ENCODE measurements at regions not wholly inside any gene's neighbourhood (a gene's known extent, or its start where the extent isn't known, plus 50 kb on each side); places are given as distances from the start of the nearest gene placed in this dataset.
"Not testable (repeated sequence)": the region's sequence is repeated elsewhere in the genome, so short reads cannot be mapped to it uniquely, and the experiment has no call there.

GRCh38 chr2:37802899-37803379 is 122.1 kb upstream of the RMDN2 start:
- no peak overlapping the region for H3K4me2 ChIP-seq (ENCODE audit: insufficient read depth, low read length)
- no peak overlapping the region for H2AFZ ChIP-seq (ENCODE audit: low read depth, low read length)
- no peak overlapping the region for H3K27ac ChIP-seq (ENCODE audit: low read length)

GRCh38 chr2:37806004-37806403 is 119.1 kb upstream of the RMDN2 start:
- H3K79me2 ChIP-seq (ENCODE audit: insufficient read depth, low read length); H3K4me2 ChIP-seq (ENCODE audit: insufficient read depth, low read length); H3K27me3 ChIP-seq (ENCODE audit: insufficient read depth, low read length, poor library complexity); H3K4me1 ChIP-seq (ENCODE audit: insufficient read depth, low read length); DNase-seq; ATAC-seq (ENCODE audit: insufficient read depth, low read depth); H3K9me3 ChIP-seq (ENCODE audit: insufficient read depth, low read length, severe bottlenecking); H3K36me3 ChIP-seq (ENCODE audit: insufficient read depth, low read length); H3K27ac ChIP-seq (ENCODE audit: low read length); H2AFZ ChIP-seq (ENCODE audit: low read depth, low read length); H4K20me1 ChIP-seq (ENCODE audit: insufficient read depth, low read length); H3K9ac ChIP-seq (ENCODE audit: low read depth, low read length); H3K4me3 ChIP-seq (ENCODE audit: low read depth in 1 of 2, low read length in 2 of 2): not testable (repeated sequence)

More at GRCh38 chr2:37802899-37803379, 122.1 kb upstream of the RMDN2 start:
- Histone ChIP-seq H3K79me2 (ENCODE audit: insufficient read depth, low read length) (no peaks in the 10 kb centered on the region), H3K4me1 (ENCODE audit: insufficient read depth, low read length) (no peaks in the 10 kb centered on the region), H3K27me3 (ENCODE audit: insufficient read depth, low read length, poor library complexity) (no peaks in the 10 kb centered on the region), H4K20me1 (ENCODE audit: insufficient read depth, low read length) (no peaks in the 10 kb centered on the region), H3K9ac (ENCODE audit: low read depth, low read length) (no peak overlapping the region), H3K4me3 (ENCODE audit: low read depth in 1 of 2, low read length in 2 of 2) (no peak overlapping the region), H3K9me3 (ENCODE audit: insufficient read depth, low read length, severe bottlenecking) (no peaks in the 10 kb centered on the region), H3K36me3 (ENCODE audit: insufficient read depth, low read length) (no peaks in the 10 kb centered on the region)
- TF ChIP-seq CTCF (IDR thresholded peaks at IDR 0.05; ENCODE audit: borderline replicate concordance, extremely low read depth, low read length, poor library complexity, severe bottlenecking) (no peak), EZH2 (IDR thresholded peaks at IDR 0.05; ENCODE audit: borderline replicate concordance, low read depth, low read length, severe bottlenecking) (no peak)
- ATAC-seq (ENCODE audit: insufficient read depth, low read depth) = no peak
- no peak for DNase-seq

- Histone ChIP-seq H2AFZ (ENCODE audit: low read depth, low read length) (no peak overlapping the region), H3K36me3 (ENCODE audit: insufficient read depth, low read length) (no peaks in the 10 kb centered on the region), H4K20me1 (ENCODE audit: insufficient read depth, low read length) (no peaks in the 10 kb centered on the region), H3K4me2 (ENCODE audit: insufficient read depth, low read length) (no peak overlapping the region), H3K4me3 (ENCODE audit: low read depth in 1 of 2, low read length in 2 of 2) (no peak overlapping the region), H3K4me1 (ENCODE audit: insufficient read depth, low read length) (no peaks in the 10 kb centered on the region), H3K79me2 (ENCODE audit: insufficient read depth, low read length) (no peaks in the 10 kb centered on the region), H3K27me3 (ENCODE audit: insufficient read depth, low read length, poor library complexity) (no peaks in the 10 kb centered on the region), H3K27ac (ENCODE audit: low read length) (no peak overlapping the region), H3K9me3 (ENCODE audit: insufficient read depth, low read length, severe bottlenecking) (no peaks in the 10 kb centered on the region), H3K9ac (ENCODE audit: low read depth, low read length) (no peak overlapping the region)
- TF ChIP-seq CTCF (IDR thresholded peaks at IDR 0.05; ENCODE audit: borderline replicate concordance, extremely low read depth, low read length, poor library complexity, severe bottlenecking) (no peak), EZH2 (IDR thresholded peaks at IDR 0.05; ENCODE audit: borderline replicate concordance, low read depth, low read length, severe bottlenecking) (no peak)
- DNase-seq (no peak), ATAC-seq (ENCODE audit: insufficient read depth, low read depth) (no peak)
These were observed 115.6 kb upstream of the RMDN2 start for GRCh38 chr2:37809525-37809924.

- Histone ChIP-seq H3K9me3 (ENCODE audit: insufficient read depth, low read length, severe bottlenecking) (no peaks in the 10 kb centered on the region), H2AFZ (ENCODE audit: low read depth, low read length) (no peak overlapping the region), H3K9ac (ENCODE audit: low read depth, low read length) (no peak overlapping the region), H3K4me1 (ENCODE audit: insufficient read depth, low read length) (no peaks in the 10 kb centered on the region), H4K20me1 (ENCODE audit: insufficient read depth, low read length) (no peaks in the 10 kb centered on the region), H3K27me3 (ENCODE audit: insufficient read depth, low read length, poor library complexity) (no peaks in the 10 kb centered on the region), H3K4me3 (ENCODE audit: low read depth in 1 of 2, low read length in 2 of 2) (no peak overlapping the region), H3K4me2 (ENCODE audit: insufficient read depth, low read length) (no peak overlapping the region), H3K36me3 (ENCODE audit: insufficient read depth, low read length) (no peaks in the 10 kb centered on the region), H3K27ac (ENCODE audit: low read length) (no peak overlapping the region), H3K79me2 (ENCODE audit: insufficient read depth, low read length) (no peaks in the 10 kb centered on the region)
- DNase-seq = no peak
- ATAC-seq (ENCODE audit: insufficient read depth, low read depth) = no peak
- no peak for TF ChIP-seq EZH2 (IDR thresholded peaks at IDR 0.05; ENCODE audit: borderline replicate concordance, low read depth, low read length, severe bottlenecking)
- TF ChIP-seq CTCF (IDR thresholded peaks at IDR 0.05; ENCODE audit: borderline replicate concordance, extremely low read depth, low read length, poor library complexity, severe bottlenecking) = no peak
These were observed 115.0 kb upstream of the RMDN2 start for GRCh38 chr2:37809931-37810570.

All from DND-41 (cell line).